ENCODE measurements at regions not wholly inside any gene's neighbourhood (a gene's known extent, or its start where the extent isn't known, plus 50 kb on each side); places are given as distances from the start of the nearest gene placed in this dataset.
A peak's percentile ranks its signal among the peaks of the same experiment; 100 is the strongest.

DNA sequence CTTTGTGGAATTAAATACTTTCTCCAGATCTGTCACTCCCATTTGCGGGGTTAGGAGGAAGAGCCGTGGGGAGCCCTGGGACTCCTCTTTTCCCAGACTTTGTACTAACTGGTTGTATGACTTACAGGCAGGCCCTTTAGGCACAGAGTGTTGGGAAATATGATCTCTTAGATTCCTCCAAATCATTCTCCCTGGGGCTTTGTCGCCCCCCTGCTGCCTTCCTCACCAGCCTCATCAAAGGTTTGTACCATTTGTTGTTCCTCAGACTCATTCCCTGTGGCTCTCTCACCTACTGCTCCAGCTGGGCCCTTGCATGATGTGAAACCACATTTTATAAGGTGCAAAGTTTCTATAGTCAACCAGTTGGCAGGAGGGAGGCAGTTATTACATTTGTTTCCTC, 56.4 kb downstream of the CRYGS start:
- no peak for DNase-seq (ENCODE audit: low spot score)

DNA sequence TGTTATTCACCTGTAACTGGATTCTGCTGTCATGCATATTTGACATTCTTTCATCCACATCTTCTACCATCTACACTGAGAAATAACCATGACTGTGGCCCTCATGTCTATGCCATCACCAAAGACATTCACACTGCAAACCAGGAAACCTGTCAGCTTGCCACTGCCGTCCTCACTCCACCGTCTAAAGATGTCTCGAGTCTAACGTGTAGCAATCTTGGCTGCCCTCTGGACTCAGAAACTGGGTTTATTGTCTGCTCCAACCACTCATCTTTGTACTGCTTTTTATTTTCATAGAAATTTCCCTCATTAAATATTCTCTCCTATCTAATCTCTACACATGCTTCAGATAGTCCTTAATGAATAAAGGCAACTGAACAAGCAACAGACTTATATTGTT, 57.1 kb downstream of the CRYGS start:
- DNase-seq (ENCODE audit: low spot score): no peak

- no peak for DNase-seq (ENCODE audit: low spot score)
Measured at GRCh38 chr3:186483611-186484340, 60.4 kb downstream of the CRYGS start.

- DNase-seq (ENCODE audit: low spot score): no peak
Measured at GRCh38 chr3:186481526-186481925, 62.7 kb downstream of the CRYGS start.

DNA sequence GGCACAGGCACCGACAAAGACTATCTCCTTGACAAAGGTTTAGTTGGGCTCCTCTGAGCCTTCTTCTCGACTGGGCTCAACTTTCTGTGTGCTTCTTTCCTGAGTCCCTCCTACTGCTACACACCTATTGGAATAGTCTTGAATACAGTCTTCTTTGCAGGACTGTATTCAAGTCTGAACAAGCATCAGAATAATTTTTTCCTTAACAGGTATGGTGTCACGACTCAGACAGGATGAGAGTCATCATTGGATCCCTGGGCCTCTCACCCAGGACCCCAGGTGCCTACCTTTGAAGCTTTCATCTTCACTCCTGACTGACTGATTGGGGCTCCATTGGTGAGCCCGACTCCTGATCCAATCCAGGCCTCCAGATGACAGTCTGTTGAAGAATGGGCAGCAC, 66.3 kb downstream of the CRYGS start:
- no peak for DNase-seq (ENCODE audit: low spot score)

DNA sequence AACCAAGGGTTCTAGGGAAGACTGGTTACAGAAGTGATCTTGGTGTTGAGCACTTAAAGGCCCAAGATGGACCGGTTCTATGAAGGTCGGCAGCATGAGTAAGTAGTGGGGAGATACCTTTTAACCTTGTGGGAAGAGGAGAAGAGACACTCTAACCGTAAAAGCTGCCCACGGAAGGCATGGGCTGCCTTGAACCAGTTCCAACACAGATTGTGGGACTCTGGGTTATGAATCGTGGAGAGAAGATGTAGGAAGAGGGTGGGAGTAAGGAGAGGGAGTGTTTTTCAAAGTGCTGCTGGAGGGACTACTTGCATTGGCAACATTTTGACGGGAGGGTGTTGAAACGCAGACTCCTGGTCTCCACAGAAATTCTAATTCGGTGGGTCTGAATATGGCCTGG, 67.1 kb downstream of the CRYGS start:
- DNase-seq (ENCODE audit: low spot score): no peak

DNA sequence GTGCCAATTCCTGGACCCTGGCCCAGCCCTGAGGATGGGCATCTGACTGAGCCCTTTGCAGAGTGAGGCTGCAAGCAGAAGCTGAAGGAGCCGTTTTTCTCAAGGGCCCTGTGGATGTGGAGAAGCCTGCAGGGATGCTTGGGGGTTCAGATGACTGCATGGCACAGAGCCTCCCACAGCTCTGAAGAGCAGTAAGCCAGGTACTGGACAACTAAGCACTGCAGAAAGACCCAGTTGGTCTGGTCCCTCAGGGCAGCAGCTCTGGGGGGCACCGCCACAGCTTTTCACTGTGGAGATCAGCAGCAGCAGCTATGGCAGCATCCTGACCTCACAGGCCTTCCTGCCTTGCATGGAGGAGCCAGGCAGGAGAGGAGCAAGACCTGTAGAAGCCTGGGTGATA, 67.6 kb downstream of the CRYGS start:
- no peak for DNase-seq (ENCODE audit: low spot score)

DNA sequence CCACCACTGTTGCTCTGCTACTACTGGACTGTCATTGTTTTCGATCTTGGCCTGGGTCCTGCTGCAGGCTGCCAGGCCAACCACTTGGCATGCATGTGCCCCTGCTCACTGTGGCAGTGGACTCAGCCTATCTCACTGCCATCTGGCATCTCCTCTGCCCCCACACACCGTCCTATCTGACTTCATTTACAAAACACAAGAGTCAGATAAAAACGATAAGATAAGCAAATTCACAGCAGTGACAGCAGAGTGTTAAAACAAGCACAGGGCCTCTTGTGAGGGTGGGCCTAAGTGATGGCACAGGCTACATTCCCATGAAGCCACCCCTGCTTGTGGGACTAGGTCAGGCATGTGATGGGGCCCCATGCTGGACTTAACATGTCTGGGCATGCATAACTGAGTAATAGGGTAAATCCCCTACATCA, 68.1 kb downstream of the CRYGS start:
- no peak for DNase-seq (ENCODE audit: low spot score)

GRCh38 chr3:186473166-186473565, 71.0 kb downstream of the CRYGS start:
- DNase-seq (ENCODE audit: low spot score): no peak

GRCh38 chr3:186472456-186473008, 71.6 kb downstream of the CRYGS start:
- no peak for DNase-seq (ENCODE audit: low spot score)

- no peak for DNase-seq (ENCODE audit: low spot score)
Measured at GRCh38 chr3:186471771-186472170, 72.4 kb downstream of the CRYGS start.

DNA sequence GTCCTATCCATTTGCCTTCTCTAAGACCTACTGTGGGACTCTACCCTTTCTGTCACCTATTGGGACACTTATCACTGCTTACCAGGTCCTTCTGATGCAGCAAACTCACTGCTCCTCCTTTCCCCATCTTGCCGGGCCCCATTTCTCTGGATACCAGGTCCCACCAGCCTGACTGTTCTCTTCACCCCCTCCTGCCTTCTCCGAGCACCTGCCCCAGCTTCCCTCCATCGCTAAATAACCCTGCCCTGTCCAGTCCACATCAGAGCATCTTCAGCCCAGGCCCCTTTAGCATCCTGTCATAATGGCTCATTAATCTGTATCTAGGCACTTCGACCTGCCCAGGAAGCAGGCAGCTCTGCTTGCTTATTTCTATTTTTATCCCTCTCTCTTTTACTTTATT, 74.7 kb downstream of the CRYGS start:
- no peak for DNase-seq (ENCODE audit: low spot score)

DNA sequence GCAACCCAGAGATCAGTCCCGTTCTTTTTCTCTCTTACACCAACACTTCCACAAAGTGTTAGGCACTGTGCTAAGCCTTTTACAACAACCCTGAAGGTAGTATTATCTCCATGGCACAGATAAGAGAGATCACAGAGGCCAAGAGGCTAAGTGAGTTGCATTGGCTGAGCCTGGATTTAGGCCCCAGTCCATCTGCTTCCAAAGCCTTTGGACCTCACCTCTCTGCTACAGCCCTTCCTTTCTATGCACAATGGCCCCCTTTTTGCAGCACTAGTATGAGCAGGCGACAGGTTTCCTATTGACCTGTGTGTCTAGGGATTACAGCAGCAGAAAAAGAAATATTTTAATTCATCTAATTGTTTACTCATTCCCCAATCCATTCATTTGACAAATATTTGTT, 76.2 kb downstream of the CRYGS start:
- no peak for DNase-seq (ENCODE audit: low spot score)

GRCh38 chr3:186466391-186466974, 77.7 kb downstream of the CRYGS start:
- no peak for DNase-seq (ENCODE audit: low spot score)

- DNase-seq (ENCODE audit: low spot score): no peak
Measured at GRCh38 chr3:186465508-186465907, 78.7 kb downstream of the CRYGS start.

- no peak for DNase-seq (ENCODE audit: low spot score)
Measured at GRCh38 chr3:186464424-186465093, 79.6 kb downstream of the CRYGS start.

DNA sequence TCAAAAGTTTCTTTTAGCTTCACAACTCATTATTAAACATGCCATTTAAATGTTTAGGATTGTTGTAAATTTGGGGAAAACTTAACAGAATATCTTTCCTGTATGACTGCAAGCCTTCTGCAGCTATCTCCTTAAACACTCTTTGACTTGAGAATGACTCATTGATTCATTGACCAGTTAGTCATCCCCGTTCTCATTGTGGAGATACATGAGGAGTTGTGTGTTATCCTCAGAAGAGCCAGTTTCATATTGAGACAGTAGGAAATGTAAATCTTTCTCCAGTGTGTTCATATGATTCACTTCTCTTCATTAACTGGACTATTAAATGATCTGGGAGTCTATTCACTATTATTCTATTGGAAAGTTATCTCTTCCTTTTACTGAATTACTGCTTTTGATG, 83.0 kb downstream of the CRYGS start:
- DNase-seq (ENCODE audit: low spot score): peak; percentile 24

DNA sequence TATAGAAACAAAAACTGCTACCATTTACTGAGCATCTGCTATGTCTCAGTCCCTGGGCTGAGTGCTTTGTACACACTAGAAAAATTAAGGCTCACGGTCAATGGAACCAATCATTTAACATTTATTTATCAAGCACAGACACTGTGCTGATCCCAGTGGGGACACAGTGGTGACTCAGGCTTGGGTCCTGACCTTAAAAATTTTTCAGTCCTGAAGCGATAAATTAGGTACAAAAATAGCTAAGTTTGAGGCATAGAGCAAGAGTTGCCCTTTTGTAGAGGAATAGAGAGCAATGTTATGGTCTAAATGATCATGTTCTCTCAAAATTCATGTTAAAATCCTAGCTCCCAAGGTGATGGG, 85.1 kb downstream of the CRYGS start:
- no peak for DNase-seq (ENCODE audit: low spot score)

- no peak for DNase-seq (ENCODE audit: low spot score)
Measured at GRCh38 chr3:186458306-186459107, 85.7 kb downstream of the CRYGS start.

DNA sequence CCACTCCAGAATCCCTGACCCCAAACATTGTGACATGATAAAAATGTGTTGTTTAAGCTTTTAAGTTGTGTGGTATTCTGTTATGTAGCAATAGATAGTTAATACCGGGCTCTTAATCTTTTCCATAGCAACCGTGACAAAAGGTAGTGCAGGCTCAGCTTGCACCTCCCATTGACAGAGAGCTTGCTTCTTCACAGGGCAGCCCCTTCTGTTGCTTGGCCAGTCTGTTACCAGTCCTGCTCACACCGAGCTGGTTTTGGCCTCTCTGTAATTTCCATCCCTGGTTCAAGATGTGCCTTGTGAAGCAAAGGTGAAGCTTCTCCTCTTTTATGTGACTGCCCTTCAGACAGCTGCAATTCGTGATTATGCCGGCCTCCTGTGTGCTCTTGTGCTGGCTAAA, 86.9 kb downstream of the CRYGS start:
- DNase-seq (ENCODE audit: low spot score): no peak

GRCh38 chr3:186456731-186457191, 87.4 kb downstream of the CRYGS start:
- no peak for DNase-seq (ENCODE audit: low spot score)
